ENCODE measurements at regions not wholly inside any gene's neighbourhood (a gene's known extent, or its start where the extent isn't known, plus 50 kb on each side); places are given as distances from the start of the nearest gene placed in this dataset.

DNA sequence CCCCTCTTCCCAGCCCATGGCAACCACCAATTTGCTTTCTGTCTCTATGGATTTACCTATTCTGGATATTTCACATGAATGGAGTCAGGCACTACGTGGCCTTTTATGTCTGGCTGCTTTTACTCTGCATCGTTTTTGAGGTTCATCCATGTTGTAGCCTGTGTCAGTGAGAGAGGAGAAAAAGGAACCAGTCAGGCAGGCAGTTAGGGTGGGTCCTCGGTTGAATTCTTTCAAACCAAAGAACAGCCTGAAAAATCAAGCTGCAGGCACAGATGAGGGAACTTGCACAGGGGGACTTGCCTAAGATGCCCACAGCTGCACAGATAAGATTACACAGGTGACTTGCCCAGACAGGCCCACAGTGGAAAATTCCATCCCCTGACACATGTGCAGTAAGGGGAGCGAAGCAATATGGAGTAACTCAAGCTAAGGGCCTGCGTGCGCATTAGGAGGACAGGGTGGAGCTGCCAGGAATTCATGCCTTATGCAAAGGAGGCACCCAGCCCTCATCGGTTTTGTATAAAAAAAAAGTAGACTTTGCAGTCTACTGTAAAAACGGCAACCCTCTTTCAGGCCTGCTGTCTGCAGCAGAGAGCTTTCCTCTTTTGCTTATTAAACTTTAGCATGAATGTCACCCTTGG, 152.4 kb upstream of the RFLNA start:
- H3K27me3 Mint-ChIP-seq, result peaks cover 18% of the 10 kb centered on the region
- intact Hi-C loops (cut with micrococcal nuclease), result no loop called here
- POLR2A ChIA-PET, result no interaction called here
- CTCF ChIA-PET, result no interaction called here
- H3K4me3 Mint-ChIP-seq, result no peak overlapping the region
- H3K4me1 Mint-ChIP-seq, result peaks cover 2% of the 10 kb centered on the region
- H3K27ac Mint-ChIP-seq, result no peak overlapping the region
- H3K9me3 Mint-ChIP-seq, result peaks cover 17% of the 10 kb centered on the region
- no peaks in the 10 kb centered on the region for H3K36me3 Mint-ChIP-seq (ENCODE audit: low read depth)
- ATAC-seq (ENCODE audit: low read depth) (no peak), DNase-seq (no peak)
- TF ChIP-seq CTCF (IDR thresholded peaks at IDR 0.05), result no peak

DNA sequence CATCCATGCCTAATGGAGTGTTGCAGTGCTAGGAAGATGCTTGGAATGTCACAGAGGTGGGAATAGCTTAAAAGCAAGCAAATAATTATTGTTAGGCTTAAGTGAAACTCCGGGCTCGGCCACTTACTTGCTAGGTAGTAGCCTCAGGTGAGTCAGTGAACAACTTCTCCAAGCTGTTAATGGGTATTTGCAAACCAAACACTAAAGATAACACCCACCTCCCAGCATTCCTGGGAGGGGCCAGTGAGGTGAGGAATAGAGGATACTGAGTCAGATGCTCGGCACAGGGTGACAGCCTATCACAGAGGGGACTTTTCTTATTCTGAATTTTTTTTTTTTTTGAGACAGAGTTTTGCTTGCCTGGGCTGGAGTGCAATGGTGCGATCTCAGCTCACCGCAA, 151.2 kb upstream of the RFLNA start:
- intact Hi-C loops (cut with micrococcal nuclease), result no loop called here
- CTCF ChIA-PET, result no interaction called here
- Mint-ChIP-seq H3K4me1 (peaks cover 5% of the 10 kb centered on the region), H3K27me3 (peaks cover 18% of the 10 kb centered on the region), H3K27ac (no peak overlapping the region), H3K36me3 (ENCODE audit: low read depth) (no peaks in the 10 kb centered on the region), H3K4me3 (no peak overlapping the region), H3K9me3 (peaks cover 11% of the 10 kb centered on the region)
- ATAC-seq (ENCODE audit: low read depth), result no peak
- TF ChIP-seq CTCF (IDR thresholded peaks at IDR 0.05), result no peak
- DNase-seq, result no peak
- POLR2A ChIA-PET, result interaction anchor here (0.7 kb wide), 1 partner anchor 11 kb away, joined by 3 read pairs; no protein-coding TSS in a partner anchor

GRCh38 chr12:124144531-124145194, 150.2 kb upstream of the RFLNA start:
- no peak overlapping the region for H3K4me3 Mint-ChIP-seq
- DNase-seq (no peak), ATAC-seq (ENCODE audit: low read depth) (no peak)
- no peak overlapping the region for H3K27ac Mint-ChIP-seq
- intact Hi-C loops (cut with micrococcal nuclease), result no loop called here
- H3K27me3 Mint-ChIP-seq, result peaks cover 15% of the 10 kb centered on the region
- peaks cover 11% of the 10 kb centered on the region for H3K9me3 Mint-ChIP-seq
- ChIA-PET CTCF (no interaction called here), POLR2A (interaction anchor here (0.7 kb wide), 1 partner anchor 12 kb away, joined by 3 read pairs; no protein-coding TSS in a partner anchor)
- no peaks in the 10 kb centered on the region for H3K36me3 Mint-ChIP-seq (ENCODE audit: low read depth)
- no peak for TF ChIP-seq CTCF (IDR thresholded peaks at IDR 0.05)
- peaks cover 5% of the 10 kb centered on the region for H3K4me1 Mint-ChIP-seq

- H3K4me1 Mint-ChIP-seq, result peaks cover 5% of the 10 kb centered on the region
- DNase-seq (no peak), ATAC-seq (ENCODE audit: low read depth) (no peak)
- H3K36me3 Mint-ChIP-seq (ENCODE audit: low read depth), result no peaks in the 10 kb centered on the region
- intact Hi-C loops (cut with micrococcal nuclease), result no loop called here
- peaks cover 7% of the 10 kb centered on the region for H3K9me3 Mint-ChIP-seq
- H3K27ac Mint-ChIP-seq, result no peak overlapping the region
- no peak for TF ChIP-seq CTCF (IDR thresholded peaks at IDR 0.05)
- H3K4me3 Mint-ChIP-seq, result no peak overlapping the region
- POLR2A ChIA-PET, result no interaction called here
- CTCF ChIA-PET, result no interaction called here
- peaks cover 3% of the 10 kb centered on the region for H3K27me3 Mint-ChIP-seq
Measured at GRCh38 chr12:124147027-124147426, 147.9 kb upstream of the RFLNA start.

- Mint-ChIP-seq H3K4me3 (no peak overlapping the region), H3K9me3 (peaks cover 3% of the 10 kb centered on the region), H3K27me3 (peaks cover 5% of the 10 kb centered on the region), H3K27ac (no peak overlapping the region), H3K4me1 (peaks cover 5% of the 10 kb centered on the region), H3K36me3 (ENCODE audit: low read depth) (no peaks in the 10 kb centered on the region)
- no peak for DNase-seq
- intact Hi-C loops (cut with micrococcal nuclease), result no loop called here
- POLR2A ChIA-PET, result no interaction called here
- no peak for TF ChIP-seq CTCF (IDR thresholded peaks at IDR 0.05)
- peak; percentile 31 for ATAC-seq (ENCODE audit: low read depth)
- CTCF ChIA-PET, result no interaction called here
Measured at GRCh38 chr12:124147575-124147974, 147.3 kb upstream of the RFLNA start.

Data from activated B cell treated with CpG ODN at 0.5 μM for 24 hours (primary cell).